ENCODE measurements at regions not wholly inside any gene's neighbourhood (a gene's known extent, or its start where the extent isn't known, plus 50 kb on each side); places are given as distances from the start of the nearest gene placed in this dataset.

DNA sequence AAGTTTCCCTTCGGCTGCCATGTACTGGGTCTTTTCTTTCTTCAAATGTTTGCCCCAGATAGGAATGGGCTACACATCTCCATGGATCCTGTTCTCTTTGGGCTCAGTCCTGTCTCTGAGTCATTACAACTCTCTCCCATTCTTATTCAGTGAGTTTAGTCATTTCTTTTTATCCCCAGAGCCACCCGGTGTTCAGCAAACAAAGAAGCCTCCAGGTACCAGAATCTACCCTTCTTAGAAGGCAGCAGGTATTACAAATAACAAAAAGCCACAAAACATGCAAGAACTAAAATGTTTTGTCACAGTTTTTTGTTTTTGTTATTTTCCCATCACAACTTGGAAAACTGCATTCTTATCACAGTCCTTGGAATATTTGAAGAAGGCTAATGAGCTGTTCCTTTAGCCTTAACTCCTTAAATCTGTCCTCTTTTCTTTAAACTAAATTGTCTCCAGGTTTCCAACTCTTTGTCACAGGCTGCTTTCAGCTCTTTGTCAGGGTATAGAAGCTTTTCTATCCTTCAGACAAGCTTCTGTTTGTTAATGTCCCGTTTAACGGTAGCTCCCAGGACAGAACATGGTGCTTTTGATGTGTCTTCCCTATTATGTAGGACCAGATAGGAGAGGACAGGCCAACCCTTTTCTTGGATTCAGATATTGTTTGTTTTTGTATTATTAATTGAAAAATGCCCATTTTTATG, 215.5 kb upstream of the HTR2A start:
- Histone ChIP-seq H3K27me3 (ENCODE audit: insufficient read depth in 3 of 3, low read length in 2 of 3) (no peaks in the 10 kb centered on the region), H3K36me3 (ENCODE audit: insufficient read depth in 1 of 2, low read depth in 1 of 2) (no peaks in the 10 kb centered on the region), H3K4me3 (no peak overlapping the region), H3K27ac (no peak overlapping the region), H3K4me1 (no peaks in the 10 kb centered on the region), H3K9me3 (no peaks in the 10 kb centered on the region)
- 70 to 74% (median 73%) methylated on average over 4 of the region's 4 CpGs for WGBS, 3 donors
- intact Hi-C loops (cut with DNase I) = no loop called here
- DNase-seq (no peak), ATAC-seq (no peak)
- TF ChIP-seq, protein P1, sequence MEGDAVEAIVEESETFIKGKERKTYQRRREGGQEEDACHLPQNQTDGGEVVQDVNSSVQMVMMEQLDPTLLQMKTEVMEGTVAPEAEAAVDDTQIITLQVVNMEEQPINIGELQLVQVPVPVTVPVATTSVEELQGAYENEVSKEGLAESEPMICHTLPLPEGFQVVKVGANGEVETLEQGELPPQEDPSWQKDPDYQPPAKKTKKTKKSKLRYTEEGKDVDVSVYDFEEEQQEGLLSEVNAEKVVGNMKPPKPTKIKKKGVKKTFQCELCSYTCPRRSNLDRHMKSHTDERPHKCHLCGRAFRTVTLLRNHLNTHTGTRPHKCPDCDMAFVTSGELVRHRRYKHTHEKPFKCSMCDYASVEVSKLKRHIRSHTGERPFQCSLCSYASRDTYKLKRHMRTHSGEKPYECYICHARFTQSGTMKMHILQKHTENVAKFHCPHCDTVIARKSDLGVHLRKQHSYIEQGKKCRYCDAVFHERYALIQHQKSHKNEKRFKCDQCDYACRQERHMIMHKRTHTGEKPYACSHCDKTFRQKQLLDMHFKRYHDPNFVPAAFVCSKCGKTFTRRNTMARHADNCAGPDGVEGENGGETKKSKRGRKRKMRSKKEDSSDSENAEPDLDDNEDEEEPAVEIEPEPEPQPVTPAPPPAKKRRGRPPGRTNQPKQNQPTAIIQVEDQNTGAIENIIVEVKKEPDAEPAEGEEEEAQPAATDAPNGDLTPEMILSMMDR (IDR thresholded peaks at IDR 0.05) = no peak

DNA sequence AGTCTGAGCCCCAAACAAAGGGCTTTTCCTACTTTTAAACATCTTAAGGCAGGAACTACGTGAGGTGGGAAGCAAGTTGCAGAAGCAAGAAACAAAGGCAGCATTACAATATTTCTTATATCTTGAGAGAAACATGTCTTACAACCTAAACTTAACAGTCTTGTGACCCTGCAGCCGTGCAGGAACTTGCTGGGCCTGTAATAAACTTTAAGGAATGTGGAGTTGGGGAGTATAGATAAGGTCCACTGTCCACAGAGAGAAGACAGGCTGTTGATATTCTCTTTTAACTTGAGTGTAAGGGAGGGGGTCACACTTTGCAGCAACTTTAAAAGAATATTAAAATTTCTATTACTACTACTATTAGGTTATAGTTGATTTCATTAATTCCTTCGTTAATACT, 214.6 kb upstream of the HTR2A start:
- TF ChIP-seq, protein P1 (IDR thresholded peaks at IDR 0.05) = no peak
- 66 to 77% (median 72%) methylated on average over 3 of the region's 3 CpGs for WGBS, 3 donors
- Histone ChIP-seq H3K27ac (no peak overlapping the region), H3K4me1 (no peaks in the 10 kb centered on the region), H3K9me3 (no peaks in the 10 kb centered on the region), H3K27me3 (ENCODE audit: insufficient read depth in 3 of 3, low read length in 2 of 3) (no peaks in the 10 kb centered on the region), H3K36me3 (ENCODE audit: insufficient read depth in 1 of 2, low read depth in 1 of 2) (no peaks in the 10 kb centered on the region), H3K4me3 (no peak overlapping the region)
- ATAC-seq (no peak), DNase-seq (no peak)
- intact Hi-C loops (cut with DNase I) = no loop called here

DNA sequence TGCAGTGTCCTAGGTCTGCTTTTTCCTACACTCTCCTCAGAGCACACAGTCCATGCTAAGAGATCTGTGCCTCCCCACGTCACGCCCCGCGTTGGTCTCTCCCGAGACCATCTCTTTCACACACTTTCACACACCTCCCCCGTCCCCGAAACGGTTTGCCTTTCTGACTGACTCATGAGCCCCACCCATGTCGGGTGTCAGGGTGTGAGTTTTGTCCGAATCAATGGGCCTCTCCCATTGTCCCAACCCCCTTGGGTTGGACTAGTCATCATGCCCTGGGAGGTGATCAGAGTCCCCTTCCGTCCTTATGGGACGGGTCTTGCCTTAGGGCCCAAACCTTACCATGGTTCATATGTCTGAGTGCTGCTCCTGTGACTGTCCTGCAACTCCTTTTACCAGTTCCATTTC, 214.0 kb upstream of the HTR2A start:
- Histone ChIP-seq H3K9me3 (no peaks in the 10 kb centered on the region), H3K4me3 (no peak overlapping the region), H3K27ac (no peak overlapping the region), H3K27me3 (ENCODE audit: insufficient read depth in 3 of 3, low read length in 2 of 3) (no peaks in the 10 kb centered on the region), H3K4me1 (no peaks in the 10 kb centered on the region), H3K36me3 (ENCODE audit: insufficient read depth in 1 of 2, low read depth in 1 of 2) (no peaks in the 10 kb centered on the region)
- ATAC-seq (no peak), DNase-seq (no peak)
- intact Hi-C loops (cut with DNase I) = no loop called here
- TF ChIP-seq, protein P1 (IDR thresholded peaks at IDR 0.05) = no peak
- WGBS, 3 donors = 83 to 87% (median 85%) methylated on average over 12 of the region's 12 CpGs

DNA sequence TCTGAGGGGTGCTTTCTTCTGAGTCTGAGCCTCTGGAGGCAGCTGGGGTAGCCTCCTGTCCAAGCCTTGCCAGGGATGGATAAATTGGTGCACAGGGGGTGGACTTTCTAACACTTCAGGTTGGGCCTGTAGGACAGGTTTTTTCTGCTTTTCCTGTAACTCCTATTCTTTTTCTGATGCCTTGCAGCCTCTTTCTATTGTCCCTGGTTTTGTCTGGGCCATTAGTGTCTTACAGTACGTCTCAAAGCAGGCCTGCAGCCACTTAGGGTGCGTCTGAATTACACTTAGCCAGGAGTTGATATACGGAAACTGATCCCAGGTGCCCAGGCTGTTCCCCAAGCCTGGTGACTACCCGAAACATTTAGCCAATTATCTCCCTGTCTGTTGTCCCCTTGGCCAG, 213.3 kb upstream of the HTR2A start:
- Histone ChIP-seq H3K4me1 (no peaks in the 10 kb centered on the region), H3K27ac (no peak overlapping the region), H3K27me3 (ENCODE audit: insufficient read depth in 3 of 3, low read length in 2 of 3) (no peaks in the 10 kb centered on the region), H3K4me3 (no peak overlapping the region), H3K36me3 (ENCODE audit: insufficient read depth in 1 of 2, low read depth in 1 of 2) (no peaks in the 10 kb centered on the region), H3K9me3 (no peaks in the 10 kb centered on the region)
- ATAC-seq (no peak), DNase-seq (no peak)
- WGBS, 3 donors = 54 to 59% (median 56%) methylated on average over 4 of the region's 4 CpGs
- TF ChIP-seq, protein P1 (IDR thresholded peaks at IDR 0.05) = no peak
- intact Hi-C loops (cut with DNase I) = no loop called here

DNA sequence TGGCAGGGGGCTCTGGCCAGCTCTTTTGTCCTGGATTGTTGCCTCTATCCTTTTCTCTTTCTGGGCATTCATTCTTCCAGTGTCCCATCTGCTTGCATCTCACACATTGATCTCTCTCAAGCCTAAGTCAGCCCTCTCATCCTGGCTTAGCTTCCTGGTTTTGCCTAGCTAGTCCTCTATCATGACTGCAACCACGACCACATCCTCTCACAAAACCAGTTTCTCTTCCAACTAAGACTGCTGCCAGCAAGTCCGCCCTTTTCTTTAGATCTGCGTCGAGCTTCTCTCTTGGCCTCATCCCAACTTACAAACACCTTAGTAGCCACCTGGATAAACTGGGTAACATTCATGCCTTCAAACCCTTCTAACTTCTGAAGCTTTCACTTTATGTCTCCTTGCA, 212.2 kb upstream of the HTR2A start:
- Histone ChIP-seq H3K4me3 (no peak overlapping the region), H3K27ac (no peak overlapping the region), H3K4me1 (no peaks in the 10 kb centered on the region), H3K27me3 (ENCODE audit: insufficient read depth in 3 of 3, low read length in 2 of 3) (no peaks in the 10 kb centered on the region), H3K36me3 (ENCODE audit: insufficient read depth in 1 of 2, low read depth in 1 of 2) (no peaks in the 10 kb centered on the region), H3K9me3 (no peaks in the 10 kb centered on the region)
- DNase-seq = no peak
- intact Hi-C loops (cut with DNase I) = no loop called here
- no peak for ATAC-seq
- TF ChIP-seq, protein P1 (IDR thresholded peaks at IDR 0.05) = no peak
- 74 to 79% (median 74%) methylated on average over 4 of the region's 4 CpGs for WGBS, 3 donors

Data from psoas muscle (tissue), 7 donors.